B cell (primary cell): ENCODE measurements at regions not wholly inside any gene's neighbourhood (a gene's known extent, or its start where the extent isn't known, plus 50 kb on each side); places are given as distances from the start of the nearest gene placed in this dataset.

Source experiments
- CTCF ChIP-seq: fragments of 200-600 bp; IDR thresholded peaks from one replicate; pipeline ENCODE4 v1.8.0; 2022; ENCODE audit warnings: antibody characterized with exemption, mild to moderate bottlenecking
- EZH2 ChIP-seq: IDR thresholded peaks from 2 replicates; pipeline ENCODE4 v1.6.1; 2012; ENCODE audit warnings: borderline replicate concordance, low read depth, mild to moderate bottlenecking, moderate library complexity, low read length; ENCODE audit not compliant: insufficient read depth, poor library complexity, severe bottlenecking

- TF ChIP-seq CTCF (no peak), EZH2 (no peak)
These were observed 290.1 kb upstream of the KIAA1217 start for GRCh38 chr10:23918839-23919238.
